ENCODE measurements at regions not wholly inside any gene's neighbourhood (a gene's known extent, or its start where the extent isn't known, plus 50 kb on each side); places are given as distances from the start of the nearest gene placed in this dataset.

- no peak for TF ChIP-seq POLR2A (IDR thresholded peaks at IDR 0.05)
- TF ChIP-seq, protein P1, sequence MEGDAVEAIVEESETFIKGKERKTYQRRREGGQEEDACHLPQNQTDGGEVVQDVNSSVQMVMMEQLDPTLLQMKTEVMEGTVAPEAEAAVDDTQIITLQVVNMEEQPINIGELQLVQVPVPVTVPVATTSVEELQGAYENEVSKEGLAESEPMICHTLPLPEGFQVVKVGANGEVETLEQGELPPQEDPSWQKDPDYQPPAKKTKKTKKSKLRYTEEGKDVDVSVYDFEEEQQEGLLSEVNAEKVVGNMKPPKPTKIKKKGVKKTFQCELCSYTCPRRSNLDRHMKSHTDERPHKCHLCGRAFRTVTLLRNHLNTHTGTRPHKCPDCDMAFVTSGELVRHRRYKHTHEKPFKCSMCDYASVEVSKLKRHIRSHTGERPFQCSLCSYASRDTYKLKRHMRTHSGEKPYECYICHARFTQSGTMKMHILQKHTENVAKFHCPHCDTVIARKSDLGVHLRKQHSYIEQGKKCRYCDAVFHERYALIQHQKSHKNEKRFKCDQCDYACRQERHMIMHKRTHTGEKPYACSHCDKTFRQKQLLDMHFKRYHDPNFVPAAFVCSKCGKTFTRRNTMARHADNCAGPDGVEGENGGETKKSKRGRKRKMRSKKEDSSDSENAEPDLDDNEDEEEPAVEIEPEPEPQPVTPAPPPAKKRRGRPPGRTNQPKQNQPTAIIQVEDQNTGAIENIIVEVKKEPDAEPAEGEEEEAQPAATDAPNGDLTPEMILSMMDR (IDR thresholded peaks at IDR 0.05), result no peak
- TF ChIP-seq POLR2AphosphoS5 (IDR thresholded peaks at IDR 0.05), result no peak
These were observed 315.6 kb upstream of the NPSR1 start for GRCh38 chr7:34342387-34342786.

All from transverse colon (tissue), 4 donors.